PC-3 (cell line): ENCODE measurements at regions not wholly inside any gene's neighbourhood (a gene's known extent, or its start where the extent isn't known, plus 50 kb on each side); places are given as distances from the start of the nearest gene placed in this dataset.

Experiments used
- ATAC-seq: fragments of 200-7000 bp; cut with Tn5 transposase; 2 replicates; pipeline ENCODE4 v1.9.1; 2020; ENCODE audit warnings: mild to moderate bottlenecking, moderate library complexity
- BruUV-seq: library from RNA; stranded (reverse); fragments of 400-500 nt; replicated peaks from 2 replicates; lab custom pipeline; 2021; lab: Mats Ljungman, UMichigan
- CTCF ChIA-PET: fragments of 300-600 bp; sonication (Branson Sonifier 250); formaldehyde crosslinking; loops from one replicate; lab custom pipeline; 2022; ENCODE audit warnings: antibody characterized with exemption; lab: Charles Lee
- POLR2A ChIA-PET: fragments of 300-600 bp; sonication (Branson Sonifier 250); formaldehyde crosslinking; loops from one replicate; lab custom pipeline; 2022; ENCODE audit warnings: antibody characterized with exemption; ENCODE audit not compliant: unreplicated experiment; lab: Charles Lee
- DNase-seq: peaks from one replicate; pipeline ENCODE4 v3.0.0-alpha.2; 2015
- H2AFZ ChIP-seq: fragments of 300-600 bp; sonication (generic); 2 replicates; pipeline ENCODE4 v1.6.0; 2016; ENCODE audit warnings: antibody characterized with exemption, low read length
- H3F3A ChIP-seq: fragments of 300-600 bp; sonication (generic); one replicate; pipeline ENCODE4 v1.6.0; 2017; ENCODE audit warnings: antibody characterized with exemption, low read length, control low read depth, mild to moderate bottlenecking; ENCODE audit not compliant: unreplicated experiment
- H3K27ac ChIP-seq: fragments of 300-600 bp; sonication (generic); 2 replicates; pipeline ENCODE4 v1.5.1; 2016; ENCODE audit warnings: mild to moderate bottlenecking, low read length
- H3K27me3 ChIP-seq: fragments of 300-600 bp; sonication (generic); 2 replicates; pipeline ENCODE4 v1.6.1; 2016; ENCODE audit warnings: low read length, mixed read lengths
- H3K36me3 ChIP-seq: fragments of 300-600 bp; sonication (generic); 2 replicates; pipeline ENCODE4 v1.6.1; 2016; ENCODE audit warnings: low read depth, mixed run types, low read length, mixed read lengths
- H3K4me1 ChIP-seq: fragments of 300-600 bp; sonication (generic); 2 replicates; pipeline ENCODE4 v1.5.1; 2016; ENCODE audit warnings: low read length; ENCODE audit not compliant: insufficient read depth
- H3K4me2 ChIP-seq: fragments of 300-600 bp; sonication (generic); 2 replicates; pipeline ENCODE4 v1.6.0; 2016; ENCODE audit warnings: low read length
- H3K4me3 ChIP-seq: fragments of 300-600 bp; sonication (generic); 2 replicates; pipeline ENCODE4 v1.5.1; 2016; ENCODE audit warnings: mild to moderate bottlenecking, low read length, mixed read lengths
- H3K79me2 ChIP-seq: fragments of 300-600 bp; sonication (generic); 2 replicates; pipeline ENCODE4 v1.6.1; 2017; ENCODE audit warnings: low read length, mixed read lengths
- H3K9ac ChIP-seq: fragments of 300-600 bp; sonication (generic); 2 replicates; pipeline ENCODE4 v1.6.0; 2016; ENCODE audit warnings: mild to moderate bottlenecking, low read length
- H3K9me2 ChIP-seq: fragments of 300-600 bp; sonication (generic); replicated peaks from 2 replicates; pipeline ENCODE4 v1.6.1; 2016; ENCODE audit warnings: mixed run types, low read length, mixed read lengths
- H3K9me3 ChIP-seq: fragments of 300-600 bp; sonication (generic); 2 replicates; pipeline ENCODE4 v1.6.1; 2016; ENCODE audit warnings: low read length, mixed read lengths
- H4K20me1 ChIP-seq: fragments of 300-600 bp; sonication (generic); 2 replicates; pipeline ENCODE4 v1.6.1; 2016; ENCODE audit warnings: low read length, mixed read lengths
- EZH2 ChIP-seq: fragments of 300-600 bp; sonication (generic); IDR thresholded peaks from one replicate; pipeline ENCODE4 v1.6.1; 2017; ENCODE audit warnings: antibody characterized with exemption, mild to moderate bottlenecking, low read length; ENCODE audit not compliant: unreplicated experiment
- EZH2phosphoT487 ChIP-seq: fragments of 300-600 bp; sonication (generic); IDR thresholded peaks from 2 replicates; pipeline ENCODE4 v1.6.1; 2018; ENCODE audit warnings: mild to moderate bottlenecking, antibody characterized with exemption, low read length, borderline replicate concordance
- intact Hi-C: fragments of 100-400 bp; cut with micrococcal nuclease; formaldehyde crosslinking; loops from 2 replicates; pipeline ENCODE4 v1.9.0; 2023
- TF ChIP-seq, protein P1 (sequence below): fragments of 300-600 bp; sonication (generic); conservative IDR thresholded peaks from 2 replicates; pipeline ENCODE4 v1.5.1; 2017; ENCODE audit warnings: antibody characterized with exemption, low read depth, mild to moderate bottlenecking, low read length

DNA sequence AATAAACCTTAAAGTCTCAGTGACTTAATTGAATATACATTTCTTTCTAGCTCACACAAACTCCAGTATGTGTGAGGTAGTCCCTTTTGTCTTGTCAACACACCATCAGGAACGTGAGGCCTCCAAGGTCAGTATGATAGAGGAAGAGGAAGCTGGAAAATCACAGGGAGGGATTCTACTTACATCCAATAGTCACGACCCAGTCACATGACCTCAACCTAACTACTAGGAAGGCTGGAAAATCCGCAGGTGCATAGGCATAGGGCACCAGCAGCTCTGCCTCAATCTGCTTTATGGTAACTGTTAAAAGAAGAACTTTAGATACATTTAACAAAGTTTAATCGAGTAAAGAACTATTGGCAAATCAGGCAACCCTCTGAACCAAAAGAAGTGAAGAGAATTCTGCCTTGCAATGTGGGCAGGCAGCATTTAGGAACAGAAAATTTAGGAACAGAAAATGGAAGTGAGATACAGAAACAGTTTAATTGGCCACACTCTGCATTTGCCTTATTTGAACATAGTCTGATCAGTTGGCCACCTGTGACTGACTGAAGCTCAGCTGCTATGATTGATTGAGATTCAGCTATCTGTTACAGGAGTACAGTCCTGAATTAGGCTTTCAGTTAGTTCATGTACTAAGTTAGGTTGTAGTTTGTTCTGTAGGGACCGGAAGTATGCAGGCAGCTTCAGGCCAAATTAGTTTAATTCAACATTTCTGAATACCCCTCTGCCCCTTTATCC is 165.0 kb upstream of the PARD3B start:
- Histone ChIP-seq H3K9me2 (no peaks in the 10 kb centered on the region), H3F3A (no peaks in the 10 kb centered on the region), H3K9me3 (no peaks in the 10 kb centered on the region), H3K4me1 (no peaks in the 10 kb centered on the region), H3K36me3 (no peaks in the 10 kb centered on the region), H3K4me2 (no peak overlapping the region), H3K9ac (no peak overlapping the region), H3K4me3 (no peak overlapping the region), H4K20me1 (no peaks in the 10 kb centered on the region), H3K79me2 (no peaks in the 10 kb centered on the region), H3K27me3 (no peaks in the 10 kb centered on the region), H2AFZ (no peak overlapping the region), H3K27ac (no peak overlapping the region)
- no TSS peak for BruUV-seq
- no peak for DNase-seq
- ATAC-seq, result no peak
- TF ChIP-seq EZH2phosphoT487, result no peak
- no peak for TF ChIP-seq EZH2
- TF ChIP-seq, protein P1, sequence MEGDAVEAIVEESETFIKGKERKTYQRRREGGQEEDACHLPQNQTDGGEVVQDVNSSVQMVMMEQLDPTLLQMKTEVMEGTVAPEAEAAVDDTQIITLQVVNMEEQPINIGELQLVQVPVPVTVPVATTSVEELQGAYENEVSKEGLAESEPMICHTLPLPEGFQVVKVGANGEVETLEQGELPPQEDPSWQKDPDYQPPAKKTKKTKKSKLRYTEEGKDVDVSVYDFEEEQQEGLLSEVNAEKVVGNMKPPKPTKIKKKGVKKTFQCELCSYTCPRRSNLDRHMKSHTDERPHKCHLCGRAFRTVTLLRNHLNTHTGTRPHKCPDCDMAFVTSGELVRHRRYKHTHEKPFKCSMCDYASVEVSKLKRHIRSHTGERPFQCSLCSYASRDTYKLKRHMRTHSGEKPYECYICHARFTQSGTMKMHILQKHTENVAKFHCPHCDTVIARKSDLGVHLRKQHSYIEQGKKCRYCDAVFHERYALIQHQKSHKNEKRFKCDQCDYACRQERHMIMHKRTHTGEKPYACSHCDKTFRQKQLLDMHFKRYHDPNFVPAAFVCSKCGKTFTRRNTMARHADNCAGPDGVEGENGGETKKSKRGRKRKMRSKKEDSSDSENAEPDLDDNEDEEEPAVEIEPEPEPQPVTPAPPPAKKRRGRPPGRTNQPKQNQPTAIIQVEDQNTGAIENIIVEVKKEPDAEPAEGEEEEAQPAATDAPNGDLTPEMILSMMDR, result no peak
- CTCF ChIA-PET, result no interaction called here
- intact Hi-C loops, result no loop called here
- POLR2A ChIA-PET, result no interaction called here

DNA sequence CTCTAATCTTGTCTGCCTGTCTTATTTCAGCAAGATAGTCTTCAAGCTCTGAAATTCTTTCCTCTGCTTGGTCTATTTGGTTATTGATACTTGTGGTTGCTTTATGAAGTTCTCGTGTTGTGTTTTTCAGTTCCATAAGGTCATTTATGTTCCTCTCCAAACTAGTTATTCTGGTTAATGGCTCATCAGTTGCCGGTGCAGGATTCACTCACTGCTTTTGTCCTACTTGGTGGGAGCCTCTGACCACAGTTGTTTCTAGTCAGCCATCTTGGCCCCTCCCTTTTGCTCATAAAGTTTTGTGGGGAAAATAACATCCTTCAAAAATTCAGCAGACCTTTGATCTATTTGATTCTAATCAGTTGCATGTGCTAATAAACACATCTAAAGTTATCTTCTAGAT is 158.6 kb upstream of the PARD3B start:
- peak; percentile 67 for ATAC-seq
- DNase-seq, result peak; percentile 94
- H2AFZ ChIP-seq, result no peak overlapping the region
- no peaks in the 10 kb centered on the region for H3F3A ChIP-seq
- peak overlapping the region; percentile 48 for H3K4me2 ChIP-seq
- H3K9me3 ChIP-seq, result no peaks in the 10 kb centered on the region
- ChIA-PET POLR2A (no interaction called here), CTCF (no interaction called here)
- H3K9me2 ChIP-seq, result no peaks in the 10 kb centered on the region
- peak overlapping the region; percentile 30 for H3K27ac ChIP-seq
- no peaks in the 10 kb centered on the region for H3K36me3 ChIP-seq
- intact Hi-C loops, result loop anchor here (1.0 kb wide), 1 partner anchor 46 kb away; no protein-coding TSS in a partner anchor
- H3K9ac ChIP-seq, result no peak overlapping the region
- H3K4me1 ChIP-seq, result peaks cover 12% of the 10 kb centered on the region
- no peaks in the 10 kb centered on the region for H4K20me1 ChIP-seq
- H3K4me3 ChIP-seq, result no peak overlapping the region
- H3K27me3 ChIP-seq, result no peaks in the 10 kb centered on the region
- H3K79me2 ChIP-seq, result no peaks in the 10 kb centered on the region
- BruUV-seq, result no TSS peak
- TF ChIP-seq, protein P1, result no peak
- no peak for TF ChIP-seq EZH2phosphoT487
- no peak for TF ChIP-seq EZH2

DNA sequence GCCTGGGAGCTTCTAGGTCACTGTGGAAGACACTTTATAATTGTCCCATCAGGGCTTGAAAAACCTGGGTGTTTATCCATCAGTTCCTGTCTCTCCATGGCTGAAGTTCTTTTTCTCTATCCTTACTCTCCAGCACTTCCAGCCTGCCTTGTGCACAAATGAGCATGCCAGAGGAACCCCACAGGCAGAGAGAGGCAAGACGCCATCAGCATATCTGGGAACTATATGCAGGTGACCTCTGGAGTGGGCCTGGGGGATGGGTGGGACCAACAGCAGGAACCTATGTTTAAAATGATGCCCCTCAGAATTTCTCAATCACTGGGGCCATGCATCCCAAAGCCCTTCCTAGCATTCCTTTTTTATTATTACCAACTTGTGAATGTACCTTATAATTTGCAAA is 156.2 kb upstream of the PARD3B start:
- Histone ChIP-seq H3K4me1 (peaks cover 12% of the 10 kb centered on the region), H3K4me2 (no peak overlapping the region), H3K4me3 (no peak overlapping the region), H3K79me2 (no peaks in the 10 kb centered on the region), H3K27ac (no peak overlapping the region), H3K9me3 (no peaks in the 10 kb centered on the region), H3K27me3 (no peaks in the 10 kb centered on the region), H2AFZ (no peak overlapping the region), H4K20me1 (no peaks in the 10 kb centered on the region), H3K9me2 (no peaks in the 10 kb centered on the region), H3F3A (no peaks in the 10 kb centered on the region), H3K36me3 (no peaks in the 10 kb centered on the region), H3K9ac (no peak overlapping the region)
- intact Hi-C loops, result no loop called here
- CTCF ChIA-PET, result no interaction called here
- TF ChIP-seq EZH2phosphoT487, result no peak
- no peak for TF ChIP-seq EZH2
- TF ChIP-seq, protein P1, result no peak
- POLR2A ChIA-PET, result no interaction called here
- DNase-seq (no peak), ATAC-seq (no peak)
- no TSS peak for BruUV-seq
